B cell (primary cell): ENCODE measurements at regions not wholly inside any gene's neighbourhood (a gene's known extent, or its start where the extent isn't known, plus 50 kb on each side); places are given as distances from the start of the nearest gene placed in this dataset.

ENCODE experiments used
- EZH2 ChIP-seq: IDR thresholded peaks from 2 replicates; pipeline ENCODE4 v1.6.1; 2012; ENCODE audit warnings: borderline replicate concordance, low read depth, mild to moderate bottlenecking, moderate library complexity, low read length; ENCODE audit not compliant: insufficient read depth, poor library complexity, severe bottlenecking
- TF ChIP-seq, protein P1 (sequence below): fragments of 200-600 bp; IDR thresholded peaks from one replicate; pipeline ENCODE4 v1.8.0; 2022; ENCODE audit warnings: antibody characterized with exemption, mild to moderate bottlenecking

DNA sequence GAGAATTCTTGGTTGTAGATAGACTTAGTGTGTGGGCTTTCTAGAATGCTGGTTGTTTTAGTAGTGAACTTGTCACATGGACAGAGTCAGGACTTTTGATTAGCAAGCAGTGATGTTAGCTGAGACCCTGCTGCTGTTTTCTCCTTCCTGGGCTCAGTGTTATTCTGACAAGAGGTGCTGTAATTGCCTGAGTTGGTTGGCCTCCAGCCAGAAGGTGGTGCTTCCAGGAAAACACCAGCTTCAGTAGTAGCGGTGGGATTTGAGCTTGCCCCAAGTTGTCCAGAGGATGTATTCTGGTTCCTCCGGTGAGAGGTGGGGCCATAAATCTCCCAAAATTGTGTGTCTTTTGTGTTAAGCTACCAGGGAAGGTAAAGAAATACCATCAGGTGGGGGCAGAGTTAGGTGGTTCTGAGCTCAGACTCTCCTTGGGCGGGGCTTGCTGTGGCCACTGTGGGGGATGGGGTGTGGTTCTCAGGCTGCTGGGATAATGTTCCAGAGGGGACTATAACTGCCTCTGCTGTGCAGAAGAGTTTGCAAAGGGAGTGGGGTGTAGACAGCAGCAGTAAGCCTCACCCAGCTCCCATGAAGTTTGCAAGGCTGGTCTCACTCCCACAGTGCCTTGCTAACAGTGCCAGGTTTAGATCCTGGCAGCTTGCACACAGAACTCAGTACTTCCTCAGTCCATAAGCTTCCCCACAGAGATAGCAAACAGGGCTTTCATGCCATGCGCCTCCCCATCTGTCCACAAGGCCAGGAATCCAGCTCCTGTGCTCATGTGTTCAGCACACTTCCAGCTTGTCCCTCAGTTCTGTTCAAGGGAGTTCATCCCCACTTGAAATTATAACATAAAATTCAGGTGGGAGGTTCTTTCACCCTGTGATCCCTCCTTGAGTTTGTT lies 278.4 kb upstream of the PTCHD4 start:
- TF ChIP-seq, protein P1, sequence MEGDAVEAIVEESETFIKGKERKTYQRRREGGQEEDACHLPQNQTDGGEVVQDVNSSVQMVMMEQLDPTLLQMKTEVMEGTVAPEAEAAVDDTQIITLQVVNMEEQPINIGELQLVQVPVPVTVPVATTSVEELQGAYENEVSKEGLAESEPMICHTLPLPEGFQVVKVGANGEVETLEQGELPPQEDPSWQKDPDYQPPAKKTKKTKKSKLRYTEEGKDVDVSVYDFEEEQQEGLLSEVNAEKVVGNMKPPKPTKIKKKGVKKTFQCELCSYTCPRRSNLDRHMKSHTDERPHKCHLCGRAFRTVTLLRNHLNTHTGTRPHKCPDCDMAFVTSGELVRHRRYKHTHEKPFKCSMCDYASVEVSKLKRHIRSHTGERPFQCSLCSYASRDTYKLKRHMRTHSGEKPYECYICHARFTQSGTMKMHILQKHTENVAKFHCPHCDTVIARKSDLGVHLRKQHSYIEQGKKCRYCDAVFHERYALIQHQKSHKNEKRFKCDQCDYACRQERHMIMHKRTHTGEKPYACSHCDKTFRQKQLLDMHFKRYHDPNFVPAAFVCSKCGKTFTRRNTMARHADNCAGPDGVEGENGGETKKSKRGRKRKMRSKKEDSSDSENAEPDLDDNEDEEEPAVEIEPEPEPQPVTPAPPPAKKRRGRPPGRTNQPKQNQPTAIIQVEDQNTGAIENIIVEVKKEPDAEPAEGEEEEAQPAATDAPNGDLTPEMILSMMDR = no peak
- TF ChIP-seq EZH2 = no peak
